ENCODE measurements at regions not wholly inside any gene's neighbourhood (a gene's known extent, or its start where the extent isn't known, plus 50 kb on each side); places are given as distances from the start of the nearest gene placed in this dataset.

DNA sequence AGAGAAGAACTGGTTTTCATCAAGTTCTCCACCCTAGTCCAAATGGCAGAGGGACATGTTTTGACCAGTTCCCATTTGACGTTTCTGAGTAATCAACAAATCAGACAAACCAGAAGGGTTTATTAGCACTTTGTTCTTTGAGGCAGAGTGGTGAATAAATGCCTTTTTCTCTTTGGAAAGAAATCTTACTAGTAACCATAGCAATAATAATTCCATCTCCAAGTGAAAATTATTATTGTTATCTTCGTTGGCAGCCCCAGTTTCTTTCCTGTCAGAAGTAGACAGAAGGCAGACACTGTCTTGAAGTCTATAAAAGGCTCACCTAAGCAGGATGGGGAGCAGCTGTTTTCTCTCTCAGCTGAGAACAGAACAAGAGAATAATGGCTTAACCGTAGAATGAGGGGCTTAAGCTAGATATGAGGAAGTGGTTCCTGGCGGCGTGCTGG lies 391.6 kb downstream of the PBX1 start:
- TF ChIP-seq EZH2 (IDR thresholded peaks at IDR 0.05) (no peak), EZH2phosphoT487 (IDR thresholded peaks at IDR 0.05) (no peak)
- TF ChIP-seq, protein P1, sequence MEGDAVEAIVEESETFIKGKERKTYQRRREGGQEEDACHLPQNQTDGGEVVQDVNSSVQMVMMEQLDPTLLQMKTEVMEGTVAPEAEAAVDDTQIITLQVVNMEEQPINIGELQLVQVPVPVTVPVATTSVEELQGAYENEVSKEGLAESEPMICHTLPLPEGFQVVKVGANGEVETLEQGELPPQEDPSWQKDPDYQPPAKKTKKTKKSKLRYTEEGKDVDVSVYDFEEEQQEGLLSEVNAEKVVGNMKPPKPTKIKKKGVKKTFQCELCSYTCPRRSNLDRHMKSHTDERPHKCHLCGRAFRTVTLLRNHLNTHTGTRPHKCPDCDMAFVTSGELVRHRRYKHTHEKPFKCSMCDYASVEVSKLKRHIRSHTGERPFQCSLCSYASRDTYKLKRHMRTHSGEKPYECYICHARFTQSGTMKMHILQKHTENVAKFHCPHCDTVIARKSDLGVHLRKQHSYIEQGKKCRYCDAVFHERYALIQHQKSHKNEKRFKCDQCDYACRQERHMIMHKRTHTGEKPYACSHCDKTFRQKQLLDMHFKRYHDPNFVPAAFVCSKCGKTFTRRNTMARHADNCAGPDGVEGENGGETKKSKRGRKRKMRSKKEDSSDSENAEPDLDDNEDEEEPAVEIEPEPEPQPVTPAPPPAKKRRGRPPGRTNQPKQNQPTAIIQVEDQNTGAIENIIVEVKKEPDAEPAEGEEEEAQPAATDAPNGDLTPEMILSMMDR (IDR thresholded peaks at IDR 0.05) = no peak
